Mesenchymal stem cell (in vitro differentiated cells and primary cell): ENCODE measurements at regions not wholly inside any gene's neighbourhood (a gene's known extent, or its start where the extent isn't known, plus 50 kb on each side); places are given as distances from the start of the nearest gene placed in this dataset.
"Not testable (repeated sequence)": the region's sequence is repeated elsewhere in the genome, so short reads cannot be mapped to it uniquely, and the experiment has no call there.

Experiments used
- DNase-seq: peaks from one replicate; pipeline ENCODE4 v3.0.0-alpha.2; 2013
- H2AFZ ChIP-seq: one replicate; pipeline ENCODE4 v1.6.1; 2013; ENCODE audit warnings: low read depth, mild to moderate bottlenecking, control low read depth, inconsistent platforms, low read length, moderate library complexity
- H2AK5ac ChIP-seq: 2 replicates; pipeline ENCODE4 v1.6.1; 2013; ENCODE audit warnings: low read length, moderate library complexity, mild to moderate bottlenecking, inconsistent platforms; ENCODE audit not compliant: severe bottlenecking
- H2BK120ac ChIP-seq: one replicate; pipeline ENCODE4 v1.6.1; 2013; ENCODE audit warnings: low read depth, mild to moderate bottlenecking, inconsistent platforms, low read length, moderate library complexity
- H2BK12ac ChIP-seq, 2 experiments: one replicate each; pipeline ENCODE4 v1.6.1; 2013; ENCODE audit warnings: inconsistent platforms in 2 of 2, low read length in 2 of 2, mild to moderate bottlenecking in 2 of 2, moderate library complexity in 2 of 2, control low read depth in 1 of 2
- H2BK15ac ChIP-seq: one replicate; pipeline ENCODE4 v1.6.1; 2013; ENCODE audit warnings: mild to moderate bottlenecking, low read depth, inconsistent platforms; ENCODE audit not compliant: poor library complexity, severe bottlenecking
- H2BK5ac ChIP-seq: 2 replicates; pipeline ENCODE4 v1.6.1; 2013; ENCODE audit warnings: low read depth, mild to moderate bottlenecking, low read length, control low read depth, inconsistent platforms; ENCODE audit not compliant: poor library complexity, severe bottlenecking
- H3K14ac ChIP-seq, 2 experiments: one replicate each; pipeline ENCODE4 v1.6.1; 2013; ENCODE audit warnings: inconsistent platforms in 2 of 2, low read length in 2 of 2, control low read depth in 1 of 2, mild to moderate bottlenecking in 1 of 2, moderate library complexity in 1 of 2
- H3K18ac ChIP-seq, 2 experiments: one replicate each; pipeline ENCODE4 v1.6.1; 2013; ENCODE audit warnings: inconsistent platforms in 2 of 2, low read length in 2 of 2, control low read depth in 1 of 2, low read depth in 1 of 2, mild to moderate bottlenecking in 1 of 2
- H3K23ac ChIP-seq, 2 experiments: one replicate each; pipeline ENCODE4 v1.6.1; 2013; ENCODE audit warnings: inconsistent platforms in 2 of 2, low read length in 2 of 2, mild to moderate bottlenecking in 2 of 2, moderate library complexity in 2 of 2, control low read depth in 1 of 2
- H3K27ac ChIP-seq: 2 replicates; pipeline ENCODE4 v1.5.1; 2013; ENCODE audit warnings: mild to moderate bottlenecking, moderate library complexity, low read length, control low read depth, inconsistent platforms; ENCODE audit not compliant: poor library complexity, severe bottlenecking
- H3K27me3 ChIP-seq, 2 experiments: 2 replicates each; pipeline versions ENCODE4 v1.6.1 to v1.7.0; 2013; ENCODE audit warnings: low read length in 2 of 2, mild to moderate bottlenecking in 2 of 2, moderate library complexity in 2 of 2, control low read depth in 1 of 2, inconsistent platforms in 1 of 2; ENCODE audit not compliant: control insufficient read depth in 1 of 2, insufficient read depth in 1 of 2
- H3K36me3 ChIP-seq, 2 experiments: 2 replicates each; pipeline versions ENCODE4 v1.6.1 to v1.7.0; 2013; ENCODE audit warnings: low read length in 2 of 2, control low read depth in 1 of 2, inconsistent platforms in 1 of 2, low read depth in 1 of 2, mild to moderate bottlenecking in 1 of 2; ENCODE audit not compliant: insufficient read depth in 2 of 2, control insufficient read depth in 1 of 2
- H3K4ac ChIP-seq, 2 experiments: one replicate each; pipeline ENCODE4 v1.6.1; 2013; ENCODE audit warnings: inconsistent platforms in 2 of 2, low read length in 2 of 2, mild to moderate bottlenecking in 2 of 2, moderate library complexity in 2 of 2, control low read depth in 1 of 2, low read depth in 1 of 2
- H3K4me1 ChIP-seq: 2 replicates; pipeline ENCODE4 v1.6.1; 2013; ENCODE audit warnings: low read depth, low read length, control low read depth; ENCODE audit not compliant: control insufficient read depth, insufficient read depth
- H3K4me2 ChIP-seq: 2 replicates; pipeline ENCODE4 v1.6.1; 2013; ENCODE audit warnings: low read length, mild to moderate bottlenecking, inconsistent platforms; ENCODE audit not compliant: poor library complexity, severe bottlenecking
- H3K4me3 ChIP-seq, 2 experiments: 2 replicates each; pipeline versions ENCODE4 v1.5.1 to v1.7.0; 2013; ENCODE audit warnings: low read length in 2 of 2, mild to moderate bottlenecking in 2 of 2, control low read depth in 1 of 2, low read depth in 1 of 2; ENCODE audit not compliant: insufficient read depth in 1 of 2
- H3K79me1 ChIP-seq: replicated peaks from 2 replicates; pipeline ENCODE4 v1.6.1; 2013; ENCODE audit warnings: mild to moderate bottlenecking, control low read depth, low read length, inconsistent platforms; ENCODE audit not compliant: poor library complexity, severe bottlenecking
- H3K9ac ChIP-seq: 2 replicates; pipeline ENCODE4 v1.7.0; 2013; ENCODE audit warnings: mild to moderate bottlenecking, low read length, moderate library complexity
- H3K9me3 ChIP-seq: 2 replicates; pipeline ENCODE4 v1.7.0; 2013; ENCODE audit warnings: mild to moderate bottlenecking, low read length; ENCODE audit not compliant: control insufficient read depth
- H4K8ac ChIP-seq: one replicate; pipeline ENCODE4 v1.6.1; 2013; ENCODE audit warnings: inconsistent platforms, mild to moderate bottlenecking, low read length, moderate library complexity
- H4K91ac ChIP-seq: one replicate; pipeline ENCODE4 v1.6.1; 2013; ENCODE audit warnings: mild to moderate bottlenecking, low read length, inconsistent platforms
- WGBS: methylation state at CpG from one replicate; pipeline ENCODE4 v1.1.7; 2013; ENCODE audit warnings: mixed read lengths; 5-methylcytosine and 5-hydroxymethylcytosine counted together

DNA sequence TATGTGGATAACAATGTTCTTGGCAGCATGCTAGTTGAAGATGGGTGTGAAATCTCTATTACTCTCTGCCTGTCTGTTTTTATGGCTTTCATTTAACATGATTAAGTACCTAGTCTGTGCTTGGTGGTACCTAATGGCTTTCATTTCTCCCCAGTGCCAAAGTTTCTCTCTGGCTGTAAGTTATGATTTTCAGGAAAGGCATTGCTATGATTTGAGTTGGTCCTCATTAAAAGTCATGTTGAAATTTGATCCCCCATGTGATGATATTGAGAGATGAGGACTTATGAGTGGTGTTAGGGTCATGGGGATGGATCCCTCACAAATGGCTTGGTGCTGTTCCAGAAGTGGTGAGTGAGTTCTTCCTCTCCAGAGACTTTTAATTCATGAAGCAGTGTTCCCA, 162.4 kb upstream of the IL15 start:
- Histone ChIP-seq H2BK15ac (no peak overlapping the region), H3K79me1 (no peaks in the 10 kb centered on the region), H2BK12ac (no peak overlapping the region), H3K9me3 (peaks cover 2% of the 10 kb centered on the region), H3K27ac (no peak overlapping the region), H4K8ac (no peak overlapping the region), H3K4ac (no peak overlapping the region), H3K4me3 (no peak overlapping the region), H3K18ac (no peak overlapping the region), H3K27me3 (no peaks in the 10 kb centered on the region), H2AFZ (no peak overlapping the region), H4K91ac (no peak overlapping the region), H3K9ac (no peak overlapping the region), H3K4me1 (no peaks in the 10 kb centered on the region), H2BK120ac (no peak overlapping the region), H3K36me3 (no peaks in the 10 kb centered on the region), H3K4me2 (no peak overlapping the region), H2AK5ac (no peak overlapping the region), H3K23ac (no peak overlapping the region), H2BK5ac (no peak overlapping the region), H3K14ac (no peak overlapping the region)
- no peak for DNase-seq

DNA sequence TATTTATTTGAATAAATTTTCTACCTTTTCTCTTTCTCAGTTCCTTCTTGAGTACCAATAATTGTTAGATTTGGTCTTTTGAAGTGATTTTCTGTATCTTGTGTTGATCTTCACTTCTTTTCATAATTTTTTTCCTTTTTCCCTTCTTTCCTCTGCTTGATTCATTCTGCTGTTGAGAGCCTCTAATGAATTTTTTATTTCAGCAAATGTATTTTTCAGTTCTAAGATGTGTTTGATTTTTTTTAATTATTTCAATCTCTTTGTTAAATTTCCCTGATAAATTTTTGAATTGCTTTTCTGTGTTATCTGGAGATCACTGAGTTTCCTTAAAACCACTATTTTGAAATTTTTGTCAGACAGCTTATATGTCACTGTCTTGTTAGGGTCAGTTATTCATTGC, 155.4 kb upstream of the IL15 start:
- H2BK120ac ChIP-seq = no peak overlapping the region
- H4K91ac ChIP-seq = no peak overlapping the region
- no peaks in the 10 kb centered on the region for H3K4me1 ChIP-seq
- no peak overlapping the region for H3K14ac ChIP-seq
- no peak overlapping the region for H3K27ac ChIP-seq
- H3K79me1 ChIP-seq = no peaks in the 10 kb centered on the region
- H2AFZ ChIP-seq = no peak overlapping the region
- no peak overlapping the region for H3K4me3 ChIP-seq
- H2AK5ac ChIP-seq = no peak overlapping the region
- H2BK5ac ChIP-seq = no peak overlapping the region
- H2BK12ac ChIP-seq = no peak overlapping the region
- H3K9me3 ChIP-seq = peaks cover 48% of the 10 kb centered on the region
- H3K9ac ChIP-seq = no peak overlapping the region
- no peak overlapping the region for H3K23ac ChIP-seq
- no peak overlapping the region for H4K8ac ChIP-seq
- no peak overlapping the region for H3K4me2 ChIP-seq
- no peak overlapping the region for H3K18ac ChIP-seq
- H3K27me3 ChIP-seq = no peaks in the 10 kb centered on the region
- no peak overlapping the region for H2BK15ac ChIP-seq
- H3K4ac ChIP-seq = no peak overlapping the region
- no peak for DNase-seq
- no peaks in the 10 kb centered on the region for H3K36me3 ChIP-seq

DNA sequence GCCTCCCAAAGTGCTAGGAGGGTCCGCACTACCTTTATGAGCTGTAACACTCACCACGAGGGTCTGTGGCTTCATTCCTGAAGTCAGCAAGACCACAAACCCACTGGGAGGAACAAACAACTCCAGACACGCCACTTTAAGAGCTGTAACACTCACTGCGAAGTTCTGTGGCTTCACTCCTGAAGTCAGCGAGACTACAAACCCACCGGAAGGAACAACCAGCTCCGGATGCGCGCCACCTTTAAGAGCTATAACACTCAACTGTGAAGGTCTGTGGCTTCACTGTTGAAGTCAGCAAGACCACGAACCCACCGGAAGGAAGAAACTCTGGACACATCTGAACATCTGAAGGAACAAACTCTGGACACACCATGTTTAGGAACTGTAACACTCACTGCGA, 152.1 kb upstream of the IL15 start:
- H3K9ac ChIP-seq, H3K79me1 ChIP-seq, H2BK5ac ChIP-seq, H2BK12ac ChIP-seq, H3K36me3 ChIP-seq, H3K4me1 ChIP-seq, H3K4me3 ChIP-seq, DNase-seq, H3K27me3 ChIP-seq, H2BK120ac ChIP-seq, H2BK15ac ChIP-seq, H3K27ac ChIP-seq, H4K8ac ChIP-seq, H3K18ac ChIP-seq, H2AK5ac ChIP-seq, H3K4ac ChIP-seq, H4K91ac ChIP-seq, H2AFZ ChIP-seq, H3K14ac ChIP-seq, H3K4me2 ChIP-seq, H3K23ac ChIP-seq: not testable (repeated sequence)
- 96% methylated on average over 12 of the region's 12 CpGs for WGBS
- peaks cover 43% of the 10 kb centered on the region for H3K9me3 ChIP-seq

DNA sequence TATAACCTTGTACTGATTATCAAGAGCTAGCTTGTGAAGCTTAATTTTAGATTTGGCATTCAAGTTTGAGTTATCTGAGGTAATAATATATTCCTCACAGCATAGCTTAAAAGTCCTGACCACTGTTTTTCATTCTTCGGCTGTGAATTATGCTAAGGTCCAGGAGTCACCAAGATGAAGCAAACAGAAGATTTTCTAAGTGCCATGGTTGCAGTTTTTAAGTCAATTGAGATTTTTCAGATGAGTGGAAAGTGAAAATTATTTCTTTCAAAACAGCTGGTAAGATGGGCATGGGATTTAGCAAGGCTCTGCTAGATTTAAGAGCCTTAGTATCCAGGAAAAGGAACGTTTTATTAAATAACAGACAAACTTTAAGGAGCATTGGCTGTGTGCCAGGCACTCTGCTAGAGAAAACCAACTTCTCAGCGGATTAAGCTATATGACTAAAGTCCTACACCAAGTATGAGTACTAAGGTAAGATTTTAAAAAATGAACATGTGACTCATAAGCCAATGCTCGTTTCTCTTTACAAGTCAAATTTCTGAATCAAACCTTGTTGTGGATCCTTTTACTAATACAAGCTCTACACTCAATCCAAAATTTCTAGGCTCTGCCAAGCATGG, 149.9 kb upstream of the IL15 start:
- H3K9ac ChIP-seq = peak overlapping the region; percentile 23
- H3K18ac ChIP-seq = no peak overlapping the region
- H3K9me3 ChIP-seq = peaks cover 21% of the 10 kb centered on the region
- no peaks in the 10 kb centered on the region for H3K27me3 ChIP-seq
- H2BK12ac ChIP-seq = no peak overlapping the region
- no peak overlapping the region for H2BK120ac ChIP-seq
- no peak overlapping the region for H2AK5ac ChIP-seq
- peak; percentile 25 for DNase-seq
- no peaks in the 10 kb centered on the region for H3K36me3 ChIP-seq
- H4K8ac ChIP-seq = no peak overlapping the region
- H3K79me1 ChIP-seq = no peaks in the 10 kb centered on the region
- WGBS = 68% methylated on average over 3 of the region's 4 CpGs
- H3K4ac ChIP-seq = no peak overlapping the region
- no peak overlapping the region for H3K4me3 ChIP-seq
- no peak overlapping the region for H2BK5ac ChIP-seq
- H3K14ac ChIP-seq = no peak overlapping the region
- no peaks in the 10 kb centered on the region for H3K4me1 ChIP-seq
- no peak overlapping the region for H3K4me2 ChIP-seq
- no peak overlapping the region for H2BK15ac ChIP-seq
- H2AFZ ChIP-seq = no peak overlapping the region
- H3K27ac ChIP-seq = peak overlapping the region; percentile 30
- H3K23ac ChIP-seq = no peak overlapping the region
- no peak overlapping the region for H4K91ac ChIP-seq
